ENCODE measurements at regions not wholly inside any gene's neighbourhood (a gene's known extent, or its start where the extent isn't known, plus 50 kb on each side); places are given as distances from the start of the nearest gene placed in this dataset.

- FAIRE-seq (no peak), DNase-seq (ENCODE audit: low spot score in 2 of 2) (no peak)
Measured at GRCh38 chr11:116084511-116084910, 580.3 kb upstream of the CADM1 start.

DNA sequence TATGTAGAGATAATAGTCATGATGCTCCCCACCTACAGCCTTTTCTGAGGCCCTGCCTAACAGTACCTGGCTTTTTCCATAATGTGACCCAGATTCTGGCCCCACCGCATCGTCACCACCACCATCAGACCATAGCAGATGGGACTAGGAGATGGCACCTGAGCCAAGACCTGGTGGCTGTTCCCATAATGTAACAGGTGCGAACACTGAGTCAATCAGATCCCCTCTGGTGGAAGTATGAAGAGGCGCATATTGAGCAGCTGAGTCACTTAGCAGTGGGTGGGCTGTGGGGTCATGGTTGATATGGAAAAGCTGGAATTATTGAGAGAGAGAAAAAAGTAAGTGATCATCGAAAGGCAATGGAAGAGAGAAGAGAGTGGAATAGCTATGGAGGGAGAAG is 578.0 kb upstream of the CADM1 start:
- no peak for FAIRE-seq
- DNase-seq (ENCODE audit: low spot score in 2 of 2) = no peak

DNA sequence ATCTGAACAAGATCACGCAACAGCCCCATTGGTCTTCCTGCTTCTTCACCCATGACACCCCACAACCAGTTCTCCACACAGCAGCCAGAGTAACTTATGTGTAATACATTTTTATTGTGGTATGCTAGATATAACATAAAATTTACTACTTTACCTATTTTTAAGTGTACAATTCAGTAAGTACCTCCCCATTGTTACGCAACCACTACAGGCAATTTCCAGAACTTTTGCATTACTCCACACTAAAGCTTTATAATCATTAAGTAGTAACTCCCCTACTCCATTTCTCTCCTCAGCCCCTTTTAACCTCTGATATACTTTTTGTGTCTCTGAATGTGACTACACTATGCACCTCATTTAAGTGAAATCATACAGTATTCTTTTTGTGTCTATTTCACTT is 575.4 kb upstream of the CADM1 start:
- DNase-seq (ENCODE audit: low spot score in 2 of 2) (no peak), FAIRE-seq (no peak)

- DNase-seq (ENCODE audit: low spot score in 2 of 2) (no peak), FAIRE-seq (no peak)
Measured at GRCh38 chr11:116078101-116078591, 573.9 kb upstream of the CADM1 start.

DNA sequence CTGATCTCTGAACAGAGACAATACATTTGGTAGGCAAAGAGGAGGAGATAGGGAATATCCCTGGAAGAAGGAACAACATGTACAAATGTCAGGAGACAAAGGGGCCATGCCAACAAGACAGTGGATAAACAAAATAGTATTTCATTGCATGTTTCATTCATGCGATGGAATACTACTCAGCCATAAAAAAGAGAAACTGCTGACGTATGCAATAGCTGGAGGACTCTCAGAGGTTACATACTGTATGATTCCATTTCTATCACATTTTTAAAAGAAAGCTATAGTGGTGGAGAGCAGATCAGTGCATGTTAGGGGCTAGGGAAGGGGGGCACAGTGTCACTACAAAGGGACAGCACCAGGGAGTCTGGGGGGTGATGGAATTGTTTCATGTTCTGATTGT is 572.9 kb upstream of the CADM1 start:
- no peak for DNase-seq (ENCODE audit: low spot score in 2 of 2)
- FAIRE-seq = no peak

DNA sequence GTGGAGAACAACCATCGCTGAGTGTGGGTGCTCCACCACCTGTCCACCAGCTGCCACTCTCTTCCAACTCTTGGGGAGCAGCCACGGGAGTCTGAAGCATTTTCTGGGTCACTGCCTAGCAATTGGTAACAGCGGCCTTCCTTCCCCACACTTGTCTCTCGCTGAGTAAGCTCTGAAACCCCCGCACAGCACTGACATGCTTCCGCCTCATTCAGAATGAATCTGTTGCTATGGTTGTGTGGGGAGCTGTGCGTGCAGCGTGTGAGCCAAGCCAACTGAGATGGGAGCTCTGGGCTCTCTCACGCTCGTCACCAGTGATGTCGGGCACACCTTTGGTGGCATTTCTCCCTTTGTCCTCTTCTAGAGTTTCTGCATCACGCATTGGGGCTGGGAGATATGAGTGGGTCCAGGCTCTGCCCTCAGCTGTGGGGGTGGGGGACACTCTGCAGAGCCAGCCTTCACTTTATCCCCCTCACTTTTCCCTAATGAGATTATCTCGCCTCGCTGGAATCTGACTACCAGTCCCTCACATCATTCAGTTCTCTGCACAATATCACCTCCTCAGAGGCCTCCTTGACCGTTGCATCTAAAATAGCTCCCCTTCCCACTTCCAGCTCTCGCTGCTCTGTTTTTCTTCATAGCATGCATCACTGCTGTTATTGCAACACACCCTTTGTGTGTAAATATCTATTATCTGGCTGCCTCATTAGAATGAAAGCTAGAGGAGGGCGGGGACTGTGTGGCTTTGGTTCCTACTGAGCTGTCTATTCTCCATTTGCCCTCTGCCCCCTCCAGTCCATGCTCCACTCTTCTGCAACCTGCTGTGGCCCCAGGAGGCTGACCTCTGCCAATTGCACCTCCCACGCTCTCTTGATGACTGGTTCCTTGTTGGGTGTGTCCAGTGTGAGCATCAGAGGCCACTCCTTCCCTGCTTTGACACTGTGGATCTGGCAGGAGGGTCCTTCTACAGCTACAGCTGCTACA is 569.9 kb upstream of the CADM1 start:
- DNase-seq (ENCODE audit: low spot score in 2 of 2) (peak in 1 of 2 donors; percentile 40), FAIRE-seq (no peak)

DNA sequence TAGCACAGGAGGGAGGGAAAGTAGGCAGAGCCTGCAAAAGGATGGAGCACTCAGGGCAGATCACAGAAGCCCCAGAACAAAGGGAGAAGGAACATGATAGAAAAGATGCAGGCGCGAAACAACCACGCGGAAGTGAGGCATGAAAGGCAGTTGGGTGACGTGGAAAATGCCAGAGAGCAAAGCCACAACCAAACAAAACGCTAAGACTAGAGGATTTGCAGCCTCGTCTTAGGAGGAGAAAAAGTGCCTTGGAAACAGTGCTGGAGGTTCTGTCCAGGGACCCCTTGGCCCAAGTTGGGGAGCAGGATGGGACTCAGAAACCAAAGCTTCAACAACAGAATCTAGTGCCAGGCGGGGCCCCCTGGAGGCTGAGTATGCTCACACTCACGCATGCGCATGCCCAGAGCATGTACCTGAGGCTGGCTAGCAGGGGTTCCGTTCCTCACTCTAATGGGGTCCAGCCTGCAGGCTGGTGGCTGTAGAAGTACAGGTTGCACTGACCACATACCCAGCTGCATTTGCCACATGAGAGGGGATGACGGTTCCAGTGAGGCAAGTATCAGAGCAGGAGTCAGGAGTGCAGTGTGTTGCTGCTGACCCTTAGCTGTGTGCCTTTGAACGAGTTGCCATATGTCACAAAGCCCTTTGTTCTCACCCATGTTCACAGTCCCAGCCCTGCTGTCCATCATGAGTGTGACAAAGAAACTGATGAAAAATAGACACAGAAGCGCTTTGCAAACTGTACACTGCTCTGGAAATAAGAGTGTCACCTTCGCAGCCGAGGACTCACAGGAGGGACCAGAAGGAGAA is 568.6 kb upstream of the CADM1 start:
- DNase-seq (ENCODE audit: low spot score in 2 of 2) (no peak), FAIRE-seq (no peak)

DNA sequence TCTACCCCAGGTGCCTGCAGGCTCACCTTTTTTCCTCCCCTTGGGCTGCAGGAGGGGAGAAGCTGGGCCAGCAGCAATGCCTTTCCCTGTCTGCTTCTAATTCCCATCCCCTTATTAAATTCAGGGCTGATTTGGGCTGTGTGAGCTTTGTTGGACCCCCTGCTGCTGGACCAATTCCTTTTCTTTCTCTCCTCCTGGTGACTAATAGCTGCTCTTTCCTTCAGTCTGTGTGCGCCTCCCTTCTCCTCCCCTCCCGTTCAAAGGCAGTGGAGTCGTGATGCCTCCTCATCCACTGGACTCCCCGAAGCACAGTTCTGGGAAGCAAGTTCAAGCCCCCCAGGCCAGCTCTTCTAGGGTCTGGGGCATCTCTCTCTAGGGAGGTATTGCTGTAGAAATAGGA is 567.9 kb upstream of the CADM1 start:
- DNase-seq (ENCODE audit: low spot score in 2 of 2) (no peak), FAIRE-seq (no peak)

DNA sequence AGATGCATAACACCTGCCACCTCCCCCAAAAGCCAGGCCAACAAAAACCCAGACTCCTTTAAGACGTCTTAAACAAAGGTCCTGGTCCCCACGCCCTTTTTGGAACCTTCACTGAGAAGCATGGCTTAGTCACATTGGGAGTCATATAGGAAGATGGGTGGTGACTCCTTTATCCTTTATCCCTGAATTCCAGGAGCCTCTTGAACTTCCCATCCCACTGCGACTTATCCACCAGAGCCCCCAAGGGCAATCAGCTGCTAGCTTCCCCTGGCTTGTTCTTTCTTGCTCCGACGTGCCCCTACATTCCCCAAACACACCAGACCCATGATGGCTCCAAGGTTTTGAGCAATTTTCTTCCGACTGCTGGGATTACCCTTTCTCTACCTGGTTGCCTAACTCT is 567.0 kb upstream of the CADM1 start:
- DNase-seq (ENCODE audit: low spot score in 2 of 2) (no peak), FAIRE-seq (no peak)

DNA sequence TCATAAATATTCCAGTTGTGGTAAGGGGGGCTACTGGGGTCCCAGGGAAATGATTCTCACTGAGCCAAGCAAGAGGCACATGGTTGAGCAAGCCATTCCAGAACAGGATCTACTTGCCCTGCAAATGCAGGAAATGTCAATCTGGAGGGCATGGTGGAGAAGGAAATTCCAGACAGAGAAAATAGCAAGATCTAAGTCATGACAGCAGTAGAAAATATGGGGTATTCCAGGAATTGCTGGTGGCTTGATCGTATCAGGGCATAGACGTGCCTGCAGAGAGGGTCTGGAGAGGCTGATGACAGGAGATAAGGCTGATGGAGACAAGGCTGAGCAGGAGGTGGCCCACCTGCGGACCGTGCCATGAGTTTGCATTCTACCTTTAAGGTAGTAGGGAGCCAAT is 566.3 kb upstream of the CADM1 start:
- DNase-seq (ENCODE audit: low spot score in 2 of 2) = no peak
- no peak for FAIRE-seq

- FAIRE-seq (no peak), DNase-seq (ENCODE audit: low spot score in 2 of 2) (no peak)
Measured at GRCh38 chr11:116066777-116067176, 562.6 kb upstream of the CADM1 start.

DNA sequence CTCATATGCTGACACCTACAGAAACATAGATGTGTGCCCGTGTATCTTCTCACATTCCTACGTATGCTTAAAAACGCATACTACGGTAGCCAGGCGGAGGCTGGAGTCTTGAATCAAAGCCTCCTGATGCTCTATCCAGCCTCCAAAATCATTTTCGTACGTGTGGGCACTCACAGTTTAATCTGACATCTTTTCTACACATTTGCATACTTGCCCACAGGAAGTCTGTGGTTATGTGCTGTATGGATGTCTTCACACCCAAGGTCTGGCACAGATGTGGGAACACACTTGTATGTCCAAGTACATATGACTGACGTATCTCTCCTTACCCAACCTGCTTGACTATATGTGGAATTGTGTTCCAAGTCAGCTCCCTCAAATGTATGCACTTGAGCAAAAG is 561.8 kb upstream of the CADM1 start:
- DNase-seq (ENCODE audit: low spot score in 2 of 2) (no peak), FAIRE-seq (no peak)

DNA sequence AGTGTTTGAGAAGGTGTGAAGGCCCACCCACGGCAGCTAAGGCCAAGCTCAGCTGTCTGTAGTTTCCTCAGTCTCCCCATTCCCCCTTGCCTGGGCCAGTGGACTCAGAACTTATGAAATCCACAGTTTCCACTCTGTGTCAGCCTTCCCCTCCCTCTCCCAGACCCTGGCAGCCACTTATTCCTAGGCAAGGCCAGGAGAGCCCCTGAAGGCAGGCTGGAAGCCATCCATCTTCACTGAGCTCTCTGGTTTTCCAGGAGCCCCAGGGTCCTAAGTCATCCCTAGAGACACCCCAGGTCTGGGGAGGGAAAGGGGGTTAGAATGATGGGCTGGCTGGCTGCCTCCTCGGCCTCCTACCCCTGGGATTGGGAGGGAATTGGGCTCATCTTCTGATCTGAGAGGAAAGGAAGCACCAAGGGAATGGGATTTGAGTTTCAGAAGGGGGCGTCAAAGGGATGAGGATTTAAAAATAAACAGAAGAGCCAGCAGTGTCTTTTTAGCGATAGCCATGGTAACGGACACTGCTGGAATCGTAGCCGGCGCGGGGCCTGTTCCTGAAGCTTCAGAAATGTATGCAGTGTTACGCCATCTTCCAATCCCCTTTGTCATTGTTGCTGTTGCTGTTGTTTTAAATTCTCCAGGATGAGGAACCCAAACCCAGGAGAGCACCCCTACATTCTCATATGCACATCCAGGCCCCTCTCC is 561.1 kb upstream of the CADM1 start:
- no peak for DNase-seq (ENCODE audit: low spot score in 2 of 2)
- FAIRE-seq = no peak

- DNase-seq (ENCODE audit: low spot score in 2 of 2) = no peak
Measured at GRCh38 chr11:116062490-116063171, 558.4 kb upstream of the CADM1 start.

DNA sequence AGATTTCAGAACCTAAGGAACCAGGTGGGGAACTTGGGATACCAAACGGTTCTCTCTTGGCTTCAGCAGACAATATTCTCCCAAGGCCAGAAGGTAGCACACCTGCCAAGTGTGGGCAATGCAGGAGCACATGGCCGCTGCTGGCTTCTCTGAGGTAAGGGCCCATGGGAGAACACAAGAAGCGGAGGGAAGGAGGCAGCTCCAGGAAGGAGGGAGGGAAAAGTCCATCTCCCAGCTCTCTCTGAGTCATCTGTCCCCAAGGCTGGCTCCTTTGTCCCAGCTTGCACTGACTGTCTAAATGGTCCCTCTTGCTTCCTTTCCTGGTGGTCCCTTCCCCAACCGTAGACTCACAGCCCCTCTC is 557.9 kb upstream of the CADM1 start:
- DNase-seq (ENCODE audit: low spot score in 2 of 2) (no peak), FAIRE-seq (no peak)

More at GRCh38 chr11:116062490-116063171, 558.4 kb upstream of the CADM1 start:
- no peak for FAIRE-seq

DNA sequence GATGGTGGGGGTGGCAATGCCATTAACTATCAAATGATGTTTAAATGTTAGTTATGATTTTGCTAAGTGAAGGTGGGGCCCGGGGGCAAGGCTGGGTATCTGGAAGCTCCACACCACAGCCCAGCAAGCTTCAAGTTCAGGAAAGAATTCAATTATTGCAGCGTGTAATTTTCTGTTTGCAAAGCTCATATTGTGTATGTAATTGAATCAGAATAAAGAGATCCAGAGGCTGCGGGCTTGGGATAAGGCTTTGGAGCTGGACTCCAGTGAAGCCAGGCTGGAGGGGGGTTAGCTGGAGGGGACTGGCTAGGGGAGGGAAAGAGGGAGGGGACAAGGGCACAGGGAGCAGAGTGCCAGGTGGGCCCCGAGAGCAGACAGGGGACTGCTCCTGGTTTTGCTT is 557.1 kb upstream of the CADM1 start:
- no peak for DNase-seq (ENCODE audit: low spot score in 2 of 2)
- FAIRE-seq = no peak

GRCh38 chr11:116059919-116060318 is 555.7 kb upstream of the CADM1 start:
- DNase-seq (ENCODE audit: low spot score in 2 of 2) (no peak), FAIRE-seq (no peak)

DNA sequence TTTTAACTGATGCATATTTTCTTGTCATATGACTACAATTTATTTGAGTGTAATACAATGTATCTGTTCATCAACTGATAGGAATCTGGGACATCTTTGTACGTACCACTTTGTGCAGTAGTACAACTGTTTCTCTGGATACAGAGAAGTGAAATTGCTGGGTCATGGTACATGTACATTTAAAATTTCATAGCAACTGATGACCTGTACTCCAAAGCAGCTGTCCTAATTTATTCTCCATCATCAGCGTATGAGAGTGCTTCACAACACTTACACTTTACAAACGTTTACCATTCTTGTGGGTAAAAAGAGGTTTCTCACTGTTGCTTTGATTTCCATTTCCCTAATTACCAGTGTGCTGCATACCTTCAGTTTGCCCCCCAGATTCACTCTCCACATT is 552.8 kb upstream of the CADM1 start:
- DNase-seq (ENCODE audit: low spot score in 2 of 2) (no peak), FAIRE-seq (no peak)

DNA sequence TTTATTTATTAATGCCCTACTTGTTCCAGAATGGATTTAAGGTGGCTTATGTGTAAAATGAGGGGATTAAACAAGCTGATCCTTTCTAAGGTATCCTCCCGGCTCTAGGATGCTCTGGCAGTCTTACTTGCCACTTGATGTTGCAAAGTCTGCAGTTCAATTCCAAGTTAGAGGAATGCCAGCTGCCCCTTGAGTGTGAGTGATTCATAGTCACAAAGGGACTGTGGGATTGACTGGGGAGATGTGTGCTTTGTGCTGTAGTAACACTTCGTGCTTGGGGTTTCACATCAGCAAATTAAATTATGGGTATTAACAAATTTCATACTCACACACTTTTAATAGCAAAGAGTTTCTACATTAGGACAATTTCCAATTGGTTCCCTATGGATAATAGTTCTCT is 550.8 kb upstream of the CADM1 start:
- DNase-seq (ENCODE audit: low spot score in 2 of 2) (no peak), FAIRE-seq (no peak)

- no peak for FAIRE-seq
- no peak for DNase-seq (ENCODE audit: low spot score in 2 of 2)
Measured at GRCh38 chr11:116053548-116053919, 549.3 kb upstream of the CADM1 start.

Data from frontal cortex (tissue), 3 donors.